HG02973 (cell line): ENCODE measurements at regions not wholly inside any gene's neighbourhood (a gene's known extent, or its start where the extent isn't known, plus 50 kb on each side); places are given as distances from the start of the nearest gene placed in this dataset.

Experiments
- ATAC-seq: cut with Tn5 transposase; IDR thresholded peaks from one replicate; pipeline ENCODE4 v1.9.1; 2021; ENCODE audit warnings: moderate library complexity; ENCODE audit not compliant: unreplicated experiment

- ATAC-seq: no peak
Observed at GRCh38 chr16:86681031-86681756, 102.8 kb downstream of the FOXL1 start.

GRCh38 chr16:86681757-86682106 lies 103.4 kb downstream of the FOXL1 start:
- no peak for ATAC-seq

- no peak for ATAC-seq
Observed at GRCh38 chr16:86682219-86682904, 104.0 kb downstream of the FOXL1 start.

- ATAC-seq: no peak
Observed at GRCh38 chr16:86683441-86684194, 105.3 kb downstream of the FOXL1 start.

- no peak for ATAC-seq
Observed at GRCh38 chr16:86685076-86685475, 106.7 kb downstream of the FOXL1 start.

GRCh38 chr16:86690970-86691369 lies 112.6 kb downstream of the FOXL1 start:
- no peak for ATAC-seq

- no peak for ATAC-seq
Observed at GRCh38 chr16:86692426-86692825, 114.1 kb downstream of the FOXL1 start.

GRCh38 chr16:86693033-86693432 lies 114.7 kb downstream of the FOXL1 start:
- ATAC-seq: no peak

GRCh38 chr16:86697715-86698114 lies 119.4 kb downstream of the FOXL1 start:
- ATAC-seq: no peak

GRCh38 chr16:86700046-86700945 lies 121.9 kb downstream of the FOXL1 start:
- no peak for ATAC-seq

GRCh38 chr16:86701286-86701975 lies 123.1 kb downstream of the FOXL1 start:
- ATAC-seq: no peak

GRCh38 chr16:86702824-86703588 lies 124.7 kb downstream of the FOXL1 start:
- no peak for ATAC-seq

- ATAC-seq: no peak
Observed at GRCh38 chr16:86704516-86704915, 126.2 kb downstream of the FOXL1 start.

- no peak for ATAC-seq
Observed at GRCh38 chr16:86706726-86707125, 128.4 kb downstream of the FOXL1 start.

GRCh38 chr16:86707171-86707570 lies 128.8 kb downstream of the FOXL1 start:
- no peak for ATAC-seq

GRCh38 chr16:86707581-86707980 lies 129.2 kb downstream of the FOXL1 start:
- ATAC-seq: no peak

- no peak for ATAC-seq
Observed at GRCh38 chr16:86708431-86708830, 130.1 kb downstream of the FOXL1 start.

GRCh38 chr16:86709103-86709502 lies 130.8 kb downstream of the FOXL1 start:
- ATAC-seq: no peak

GRCh38 chr16:86709902-86710601 lies 131.7 kb downstream of the FOXL1 start:
- ATAC-seq: no peak
